Tibial nerve (tissue), 4 donors: ENCODE measurements at regions not wholly inside any gene's neighbourhood (a gene's known extent, or its start where the extent isn't known, plus 50 kb on each side); places are given as distances from the start of the nearest gene placed in this dataset.

Experiments
- CTCF ChIP-seq, 5 experiments: fragments of 200-600 bp in 3 of 5; fragments of 450-650 bp in 2 of 5; sonication (generic) in 3 of 5; IDR thresholded peaks; one replicate each; pipeline ENCODE4 v1.5.1; 2016 to 2019; ENCODE audit warnings: antibody characterized with exemption in 5 of 5, mild to moderate bottlenecking in 3 of 5, moderate library complexity in 2 of 5
- EP300 ChIP-seq, 2 donors: sonication (generic); formaldehyde crosslinking; IDR thresholded peaks; one replicate each; pipeline ENCODE4 v1.6.1; 2017; ENCODE audit warnings: antibody characterized with exemption in 2 of 2, mild to moderate bottlenecking in 1 of 2
- POLR2A ChIP-seq, 2 donors: fragments of 450-650 bp; IDR thresholded peaks; one replicate each; pipeline ENCODE4 v1.6.1; 2017; ENCODE audit warnings: antibody characterized with exemption in 2 of 2, mild to moderate bottlenecking in 2 of 2, moderate library complexity in 2 of 2

DNA sequence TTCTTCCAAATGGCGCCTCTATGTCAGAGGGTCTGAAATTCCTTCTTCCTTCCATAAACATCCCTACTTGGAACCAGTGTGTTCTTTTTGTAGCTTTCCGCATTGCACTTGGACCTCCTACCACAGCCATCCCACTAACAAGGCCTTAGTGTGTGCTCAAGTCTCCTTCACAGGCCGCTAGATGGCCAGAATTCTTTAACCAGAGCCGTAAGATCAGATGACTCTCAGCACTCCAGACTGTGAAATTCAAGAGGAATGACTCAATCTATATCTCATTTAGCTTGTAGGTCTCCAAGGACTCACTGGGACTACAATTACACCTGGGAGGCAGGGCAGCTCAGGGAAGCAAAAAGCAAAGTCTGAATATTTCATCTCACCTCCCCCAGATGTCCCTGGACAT is 298.9 kb downstream of the EIPR1 start:
- TF ChIP-seq POLR2A (IDR thresholded peaks at IDR 0.05) (no peak), CTCF (IDR thresholded peaks at IDR 0.05) (no peak), EP300 (IDR thresholded peaks at IDR 0.05) (no peak)
